ENCODE measurements at regions not wholly inside any gene's neighbourhood (a gene's known extent, or its start where the extent isn't known, plus 50 kb on each side); places are given as distances from the start of the nearest gene placed in this dataset.

GRCh38 chr6:53735896-53736295, 58.9 kb upstream of the LRRC1 start:
- no peaks in the 10 kb centered on the region for H3K9me2 ChIP-seq (replicated peaks; ENCODE audit: insufficient read depth)
- no peaks in the 10 kb centered on the region for H4K20me1 ChIP-seq (ENCODE audit: insufficient read depth, poor library complexity, severe bottlenecking)
- H3K4me1 ChIP-seq (ENCODE audit: insufficient read depth): peaks cover 5% of the 10 kb centered on the region
- H3K4me2 ChIP-seq: no peak overlapping the region
- H2AFZ ChIP-seq: no peak overlapping the region
- H3K27me3 ChIP-seq: no peaks in the 10 kb centered on the region
- DNase-seq (ENCODE audit: low spot score): no peak
- TF ChIP-seq CTCF (IDR thresholded peaks at IDR 0.05; ENCODE audit: poor library complexity) (no peak), EZH2phosphoT487 (IDR thresholded peaks at IDR 0.05; ENCODE audit: low read depth, severe bottlenecking, unreplicated experiment) (no peak), EZH2 (IDR thresholded peaks at IDR 0.05; ENCODE audit: borderline replicate concordance) (no peak)
- 90% methylated on average over 4 of the region's 4 CpGs for WGBS (ENCODE audit: low lambda C conversion rate, missing lambda C conversion rate)
- no peaks in the 10 kb centered on the region for H3K79me2 ChIP-seq
- H3K4me3 ChIP-seq: no peak overlapping the region
- H3K36me3 ChIP-seq (replicated peaks; ENCODE audit: insufficient read depth, low read depth): no peaks in the 10 kb centered on the region
- peak overlapping the region; percentile 92 for H3K27ac ChIP-seq
- no peaks in the 10 kb centered on the region for H3K9me3 ChIP-seq (ENCODE audit: low read depth)

GRCh38 chr6:53734473-53735299, 60.1 kb upstream of the LRRC1 start:
- Histone ChIP-seq H3K9me2 (replicated peaks; ENCODE audit: insufficient read depth) (no peaks in the 10 kb centered on the region), H2AFZ (no peak overlapping the region), H3K4me3 (no peak overlapping the region), H3K4me2 (peak overlapping the region; percentile 36), H3K27ac (peak overlapping the region; percentile 92), H3K36me3 (replicated peaks; ENCODE audit: insufficient read depth, low read depth) (no peaks in the 10 kb centered on the region), H3K79me2 (no peaks in the 10 kb centered on the region), H3K9me3 (ENCODE audit: low read depth) (no peaks in the 10 kb centered on the region), H3K4me1 (ENCODE audit: insufficient read depth) (peaks cover 12% of the 10 kb centered on the region), H4K20me1 (ENCODE audit: insufficient read depth, poor library complexity, severe bottlenecking) (no peaks in the 10 kb centered on the region), H3K27me3 (no peaks in the 10 kb centered on the region)
- no peak for TF ChIP-seq EZH2phosphoT487 (IDR thresholded peaks at IDR 0.05; ENCODE audit: low read depth, severe bottlenecking, unreplicated experiment)
- peak; percentile 40 for TF ChIP-seq CTCF (IDR thresholded peaks at IDR 0.05; ENCODE audit: poor library complexity)
- TF ChIP-seq EZH2 (IDR thresholded peaks at IDR 0.05; ENCODE audit: borderline replicate concordance): no peak
- DNase-seq (ENCODE audit: low spot score): peak; percentile 77
- WGBS (ENCODE audit: low lambda C conversion rate, missing lambda C conversion rate): 39% methylated on average over 13 of the region's 13 CpGs

DNA sequence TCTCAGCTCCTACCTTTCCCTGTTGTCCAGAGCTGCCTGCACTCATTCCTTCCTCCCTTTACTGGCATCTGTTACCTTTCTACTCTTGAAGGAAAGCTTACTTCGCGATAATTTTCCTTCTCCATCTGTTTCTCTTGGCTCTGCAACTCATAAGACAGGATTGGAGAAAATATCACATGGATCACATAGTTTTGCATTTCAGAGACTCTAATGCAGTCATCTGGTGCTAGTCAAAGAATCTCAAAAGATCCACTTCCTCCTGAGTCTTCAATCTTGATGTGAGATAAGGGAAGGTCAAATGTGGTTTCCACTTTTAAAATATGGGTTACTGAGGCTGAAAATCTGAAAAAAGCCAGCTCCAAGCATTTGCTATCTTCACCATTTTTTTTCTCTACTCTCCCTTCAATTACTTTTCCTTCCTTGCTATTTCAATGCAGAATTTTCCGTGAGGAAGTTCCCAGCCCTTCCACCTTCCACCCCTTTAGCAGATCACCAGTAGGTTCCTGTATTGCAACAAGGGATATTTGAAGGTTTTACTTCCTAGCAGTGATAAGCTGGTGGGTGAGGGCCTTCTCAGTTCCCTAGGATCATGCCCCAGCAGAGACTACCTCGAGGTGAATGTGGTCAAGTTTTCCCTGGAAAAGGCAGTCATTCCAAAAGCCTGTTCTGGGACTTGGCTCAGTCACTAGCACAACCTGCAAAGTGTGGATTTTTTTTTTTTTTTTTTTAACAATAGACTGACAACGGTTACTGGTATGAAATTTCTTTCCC, 62.8 kb upstream of the LRRC1 start:
- 71% methylated on average over 5 of the region's 5 CpGs for WGBS (ENCODE audit: low lambda C conversion rate, missing lambda C conversion rate)
- no peak for TF ChIP-seq EZH2phosphoT487 (IDR thresholded peaks at IDR 0.05; ENCODE audit: low read depth, severe bottlenecking, unreplicated experiment)
- Histone ChIP-seq H3K27ac (peak overlapping the region; percentile 12), H2AFZ (no peak overlapping the region), H3K9me2 (replicated peaks; ENCODE audit: insufficient read depth) (no peaks in the 10 kb centered on the region), H3K4me1 (ENCODE audit: insufficient read depth) (peaks cover 13% of the 10 kb centered on the region), H3K36me3 (replicated peaks; ENCODE audit: insufficient read depth, low read depth) (no peaks in the 10 kb centered on the region), H3K9me3 (ENCODE audit: low read depth) (no peaks in the 10 kb centered on the region), H3K4me3 (no peak overlapping the region), H3K27me3 (no peaks in the 10 kb centered on the region), H4K20me1 (ENCODE audit: insufficient read depth, poor library complexity, severe bottlenecking) (no peaks in the 10 kb centered on the region), H3K4me2 (no peak overlapping the region), H3K79me2 (no peaks in the 10 kb centered on the region)
- no peak for DNase-seq (ENCODE audit: low spot score)

DNA sequence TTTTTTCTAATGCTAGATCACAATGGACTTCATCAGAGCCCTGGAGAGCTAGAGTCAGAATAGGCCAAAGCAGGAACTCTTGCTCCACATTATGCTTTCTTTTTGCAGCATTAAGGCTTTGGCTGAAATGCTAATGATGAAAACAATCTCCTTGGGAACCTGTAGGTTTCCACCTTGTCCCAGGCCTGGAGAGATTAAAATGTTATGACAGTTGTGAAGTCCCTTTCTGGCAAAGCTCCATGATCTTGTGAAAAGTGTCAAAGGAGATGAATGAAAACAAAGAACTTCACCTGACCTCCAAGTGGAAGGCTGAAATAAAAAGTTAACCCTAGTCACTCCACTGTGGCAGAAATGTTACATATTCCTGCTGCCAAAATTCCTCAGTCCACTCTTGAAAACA, 64.0 kb upstream of the LRRC1 start:
- H4K20me1 ChIP-seq (ENCODE audit: insufficient read depth, poor library complexity, severe bottlenecking): no peaks in the 10 kb centered on the region
- peaks cover 13% of the 10 kb centered on the region for H3K4me1 ChIP-seq (ENCODE audit: insufficient read depth)

More for the DNA sequence above, 64.0 kb upstream of the LRRC1 start:
- H3K4me3 ChIP-seq: no peak overlapping the region
- H3K79me2 ChIP-seq: no peaks in the 10 kb centered on the region
- no peak for TF ChIP-seq EZH2 (IDR thresholded peaks at IDR 0.05; ENCODE audit: borderline replicate concordance)
- no peak for TF ChIP-seq CTCF (IDR thresholded peaks at IDR 0.05; ENCODE audit: poor library complexity)
- TF ChIP-seq EZH2phosphoT487 (IDR thresholded peaks at IDR 0.05; ENCODE audit: low read depth, severe bottlenecking, unreplicated experiment): no peak
- H3K36me3 ChIP-seq (replicated peaks; ENCODE audit: insufficient read depth, low read depth): no peaks in the 10 kb centered on the region
- no peaks in the 10 kb centered on the region for H3K27me3 ChIP-seq
- H3K9me3 ChIP-seq (ENCODE audit: low read depth): no peaks in the 10 kb centered on the region
- DNase-seq (ENCODE audit: low spot score): no peak
- H2AFZ ChIP-seq: no peak overlapping the region
- no peak overlapping the region for H3K4me2 ChIP-seq
- no peaks in the 10 kb centered on the region for H3K9me2 ChIP-seq (replicated peaks; ENCODE audit: insufficient read depth)
- peak overlapping the region; percentile 16 for H3K27ac ChIP-seq
